ENCODE measurements at regions not wholly inside any gene's neighbourhood (a gene's known extent, or its start where the extent isn't known, plus 50 kb on each side); places are given as distances from the start of the nearest gene placed in this dataset.

DNA sequence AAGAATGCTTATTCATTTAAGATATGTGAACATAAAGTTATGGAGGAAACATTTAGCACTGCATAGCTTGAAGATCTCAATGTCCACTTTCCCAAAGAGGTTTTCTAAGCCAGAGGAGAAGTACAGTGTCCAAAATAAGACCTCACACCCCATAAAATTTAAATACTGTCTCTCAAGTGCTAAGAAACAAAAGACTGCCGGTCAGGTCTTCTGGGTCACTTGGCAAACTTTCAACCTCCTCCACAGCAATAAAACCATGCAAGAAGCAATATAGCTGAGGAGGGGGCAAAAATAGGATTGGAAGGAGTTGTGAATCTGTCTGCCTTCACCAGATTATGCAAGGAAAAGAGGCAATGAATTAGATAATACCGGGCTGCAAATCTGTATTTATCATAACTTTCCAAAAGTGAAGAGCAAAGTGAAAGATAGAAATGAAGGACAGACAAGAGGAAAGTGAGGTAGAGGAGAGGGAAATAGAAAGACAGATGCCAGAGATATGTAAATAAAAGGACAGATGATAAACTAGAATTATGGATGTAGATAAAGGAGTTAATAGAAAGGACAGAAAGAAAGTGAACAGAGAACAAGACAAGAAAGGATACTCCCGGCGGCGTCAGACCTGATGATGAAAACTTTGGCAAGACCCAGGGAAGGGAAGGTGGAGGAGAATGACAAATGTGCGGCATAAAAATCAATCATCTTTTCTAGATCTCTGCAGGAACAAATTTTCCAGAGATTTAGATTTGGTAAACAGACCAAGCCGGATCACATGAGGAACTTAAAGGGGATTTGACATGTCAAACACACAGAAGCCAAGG, 152.7 kb upstream of the FAM241A start:
- no CpG with 5 or more reads among the region's 7 CpGs for WGBS (ENCODE audit: insufficient coverage)
- Histone ChIP-seq H3K27ac (ENCODE audit: low read depth in 1 of 2, low read length in 2 of 2) (no peak overlapping the region), H3K27me3 (ENCODE audit: control insufficient read depth in 2 of 2, insufficient read depth in 2 of 2, low read length in 2 of 2) (no peaks in the 10 kb centered on the region), H3K9me3 (replicated peaks in 1 of 2; ENCODE audit: control insufficient read depth in 1 of 2, insufficient read depth in 1 of 2, low read length in 2 of 2) (no peaks in the 10 kb centered on the region), H3K79me2 (ENCODE audit: insufficient read depth, low read length) (no peaks in the 10 kb centered on the region), H4K20me1 (ENCODE audit: insufficient read depth, low read length) (no peaks in the 10 kb centered on the region), H3K4me2 (replicated peaks; ENCODE audit: extremely low read depth, low read length, poor library complexity, severe bottlenecking) (no peak overlapping the region), H3K9ac (ENCODE audit: insufficient read depth, low read length, poor library complexity, severe bottlenecking) (no peak overlapping the region), H3K36me3 (replicated peaks in 1 of 2; ENCODE audit: control insufficient read depth in 1 of 2, insufficient read depth in 2 of 2, low read length in 2 of 2) (no peaks in the 10 kb centered on the region), H3K4me1 (ENCODE audit: control insufficient read depth in 1 of 2, insufficient read depth in 2 of 2, low read length in 2 of 2) (peaks cover 12 to 20% of the 10 kb centered on the region in 2 donors), H3K4me3 (replicated peaks in 1 of 3; ENCODE audit: low read depth in 2 of 3, low read length in 3 of 3) (no peak overlapping the region), H2AFZ (ENCODE audit: insufficient read depth, low read depth, low read length, poor library complexity, severe bottlenecking) (no peak overlapping the region)
- no peak overlapping the region for H3K27ac Mint-ChIP-seq
- intact Hi-C loops (cut with micrococcal nuclease) = no loop called here
- no peak for DNase-seq
- H3K4me3 Mint-ChIP-seq = no peak overlapping the region
- TF ChIP-seq, protein P1, sequence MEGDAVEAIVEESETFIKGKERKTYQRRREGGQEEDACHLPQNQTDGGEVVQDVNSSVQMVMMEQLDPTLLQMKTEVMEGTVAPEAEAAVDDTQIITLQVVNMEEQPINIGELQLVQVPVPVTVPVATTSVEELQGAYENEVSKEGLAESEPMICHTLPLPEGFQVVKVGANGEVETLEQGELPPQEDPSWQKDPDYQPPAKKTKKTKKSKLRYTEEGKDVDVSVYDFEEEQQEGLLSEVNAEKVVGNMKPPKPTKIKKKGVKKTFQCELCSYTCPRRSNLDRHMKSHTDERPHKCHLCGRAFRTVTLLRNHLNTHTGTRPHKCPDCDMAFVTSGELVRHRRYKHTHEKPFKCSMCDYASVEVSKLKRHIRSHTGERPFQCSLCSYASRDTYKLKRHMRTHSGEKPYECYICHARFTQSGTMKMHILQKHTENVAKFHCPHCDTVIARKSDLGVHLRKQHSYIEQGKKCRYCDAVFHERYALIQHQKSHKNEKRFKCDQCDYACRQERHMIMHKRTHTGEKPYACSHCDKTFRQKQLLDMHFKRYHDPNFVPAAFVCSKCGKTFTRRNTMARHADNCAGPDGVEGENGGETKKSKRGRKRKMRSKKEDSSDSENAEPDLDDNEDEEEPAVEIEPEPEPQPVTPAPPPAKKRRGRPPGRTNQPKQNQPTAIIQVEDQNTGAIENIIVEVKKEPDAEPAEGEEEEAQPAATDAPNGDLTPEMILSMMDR (IDR thresholded peaks at IDR 0.05) = no peak
- peaks cover 0 to 3% (median 0%) of the 10 kb centered on the region in 7 donors for H3K9me3 Mint-ChIP-seq
- peaks cover 22% of the 10 kb centered on the region for H3K4me1 Mint-ChIP-seq
- H3K27me3 Mint-ChIP-seq (ENCODE audit: low read depth in 3 of 3) = peaks cover 0 to 6% (median 6%) of the 10 kb centered on the region in 3 donors
- H3K36me3 Mint-ChIP-seq = no peaks in the 10 kb centered on the region

DNA sequence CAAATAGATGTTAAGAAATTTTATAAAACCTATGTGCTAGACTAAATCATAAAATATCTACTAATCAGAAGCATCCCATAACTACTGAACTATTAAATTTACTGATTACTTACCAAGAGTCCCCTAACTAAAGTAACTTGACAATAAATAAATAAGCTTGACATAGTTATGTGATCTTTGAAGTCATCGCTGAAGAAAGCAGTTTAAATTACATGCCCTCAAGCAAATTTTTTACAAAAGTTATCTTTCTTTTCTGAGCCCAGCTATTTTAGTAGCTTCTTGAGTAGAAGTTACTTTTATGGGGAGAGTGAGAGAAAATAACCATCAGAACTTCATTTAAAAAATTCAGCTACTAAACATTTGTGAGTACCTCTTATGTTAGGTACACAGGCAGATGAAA, 150.9 kb upstream of the FAM241A start:
- TF ChIP-seq, protein P1 (IDR thresholded peaks at IDR 0.05) = no peak
- no peak overlapping the region for H3K27ac ChIP-seq (ENCODE audit: low read depth in 1 of 2, low read length in 2 of 2)
- no peak overlapping the region for H3K4me2 ChIP-seq (replicated peaks; ENCODE audit: extremely low read depth, low read length, poor library complexity, severe bottlenecking)
- peaks cover 28% of the 10 kb centered on the region for H3K4me1 Mint-ChIP-seq
- DNase-seq = no peak
- no peak overlapping the region for H2AFZ ChIP-seq (ENCODE audit: insufficient read depth, low read depth, low read length, poor library complexity, severe bottlenecking)
- H3K4me3 ChIP-seq (replicated peaks in 1 of 3; ENCODE audit: low read depth in 2 of 3, low read length in 3 of 3) = no peak overlapping the region
- peaks cover 0 to 7% (median 4%) of the 10 kb centered on the region in 7 donors for H3K9me3 Mint-ChIP-seq
- no CpG with 5 or more reads among the region's 1 CpG for WGBS (ENCODE audit: insufficient coverage)
- no peaks in the 10 kb centered on the region for H3K27me3 ChIP-seq (ENCODE audit: control insufficient read depth in 2 of 2, insufficient read depth in 2 of 2, low read length in 2 of 2)
- H3K36me3 Mint-ChIP-seq = no peaks in the 10 kb centered on the region
- H4K20me1 ChIP-seq (ENCODE audit: insufficient read depth, low read length) = no peaks in the 10 kb centered on the region
- peaks cover 12 to 28% of the 10 kb centered on the region in 2 donors for H3K4me1 ChIP-seq (ENCODE audit: control insufficient read depth in 1 of 2, insufficient read depth in 2 of 2, low read length in 2 of 2)
- H3K9me3 ChIP-seq (replicated peaks in 1 of 2; ENCODE audit: control insufficient read depth in 1 of 2, insufficient read depth in 1 of 2, low read length in 2 of 2) = no peaks in the 10 kb centered on the region
- no peaks in the 10 kb centered on the region for H3K79me2 ChIP-seq (ENCODE audit: insufficient read depth, low read length)
- H3K9ac ChIP-seq (ENCODE audit: insufficient read depth, low read length, poor library complexity, severe bottlenecking) = no peak overlapping the region
- peaks cover 2 to 8% (median 6%) of the 10 kb centered on the region in 3 donors for H3K27me3 Mint-ChIP-seq (ENCODE audit: low read depth in 3 of 3)
- H3K36me3 ChIP-seq (replicated peaks in 1 of 2; ENCODE audit: control insufficient read depth in 1 of 2, insufficient read depth in 2 of 2, low read length in 2 of 2) = no peaks in the 10 kb centered on the region
- no peak overlapping the region for H3K27ac Mint-ChIP-seq
- intact Hi-C loops (cut with micrococcal nuclease) = no loop called here
- H3K4me3 Mint-ChIP-seq = no peak overlapping the region

Data from CD14-positive monocyte (primary cell).